Natural killer cell treated with Interleukin-12 subunit alpha and Interleukin-12 subunit beta and Interleukin-15 and Interleukin-18, amount 100 ng/mL, for 72 hours (primary cell): ENCODE measurements at regions not wholly inside any gene's neighbourhood (a gene's known extent, or its start where the extent isn't known, plus 50 kb on each side); places are given as distances from the start of the nearest gene placed in this dataset.
"Not testable (repeated sequence)": the region's sequence is repeated elsewhere in the genome, so short reads cannot be mapped to it uniquely, and the experiment has no call there.

Source experiments
- ATAC-seq, 2 donors: fragments of 150-1000 bp; cut with Tn5 transposase in 1 of 2; sonication (Bioruptor Pico), chemical (Tn5 transposase) in 1 of 2; 2 replicates each; pipeline ENCODE4 v1.10.0; 2021
- DNase-seq: peaks from one replicate; pipeline ENCODE4 v3.0.0; 2022; ENCODE audit warnings: low spot score
- H3K27ac Mint-ChIP-seq, 2 donors: 1 replicate in 1 of 2; 2 replicates in 1 of 2; pipeline ENCODE4 v1.8.0; 2022; ENCODE audit warnings: mixed read lengths in 2 of 2, mild to moderate bottlenecking in 1 of 2, moderate library complexity in 1 of 2
- H3K27me3 Mint-ChIP-seq, 2 donors: 1 replicate in 1 of 2; 2 replicates in 1 of 2; pipeline ENCODE4 v1.8.0; 2022; ENCODE audit warnings: mixed read lengths in 2 of 2
- H3K36me3 Mint-ChIP-seq: one replicate; pipeline ENCODE4 v1.8.0; 2022; ENCODE audit warnings: mixed read lengths
- H3K4me1 Mint-ChIP-seq, 2 donors: 1 replicate in 1 of 2; 2 replicates in 1 of 2; pipeline ENCODE4 v1.8.0; 2022; ENCODE audit warnings: low read depth in 2 of 2, mixed read lengths in 2 of 2, mild to moderate bottlenecking in 1 of 2
- H3K4me3 Mint-ChIP-seq: one replicate; pipeline ENCODE4 v1.8.0; 2022; ENCODE audit warnings: mixed read lengths
- H3K9me3 Mint-ChIP-seq: 2 replicates; pipeline ENCODE4 v1.8.0; 2022; ENCODE audit warnings: mixed read lengths

DNA sequence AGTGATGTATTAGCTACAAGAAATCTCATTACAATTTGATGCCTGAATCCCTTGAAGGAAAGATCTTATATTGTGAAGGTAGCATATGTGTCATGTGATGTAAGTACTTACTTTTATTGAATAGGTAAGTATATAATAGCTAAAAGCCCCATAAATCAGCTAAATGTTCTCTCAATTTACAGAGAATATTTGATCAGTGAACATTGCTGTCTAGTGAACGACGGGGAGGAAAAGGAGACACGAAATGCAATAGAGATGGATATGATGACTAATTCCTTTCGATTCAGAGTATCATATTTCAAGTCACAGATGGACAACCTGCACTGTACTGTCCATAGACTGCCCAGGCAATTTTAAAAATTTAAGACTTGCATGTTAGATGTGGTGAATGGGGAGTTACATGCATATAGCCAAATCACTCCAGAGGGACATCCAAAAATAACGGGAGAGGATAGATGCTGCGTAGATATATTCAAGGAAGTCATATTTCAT lies 462.1 kb upstream of the CDIN1 start:
- Mint-ChIP-seq H3K4me3 (no peak overlapping the region), H3K4me1 (no peaks in the 10 kb centered on the region), H3K9me3 (peaks cover 11% of the 10 kb centered on the region), H3K27me3 (no peaks in the 10 kb centered on the region), H3K27ac (no peak overlapping the region), H3K36me3 (no peaks in the 10 kb centered on the region)
- no peak for DNase-seq
- no peak for ATAC-seq

DNA sequence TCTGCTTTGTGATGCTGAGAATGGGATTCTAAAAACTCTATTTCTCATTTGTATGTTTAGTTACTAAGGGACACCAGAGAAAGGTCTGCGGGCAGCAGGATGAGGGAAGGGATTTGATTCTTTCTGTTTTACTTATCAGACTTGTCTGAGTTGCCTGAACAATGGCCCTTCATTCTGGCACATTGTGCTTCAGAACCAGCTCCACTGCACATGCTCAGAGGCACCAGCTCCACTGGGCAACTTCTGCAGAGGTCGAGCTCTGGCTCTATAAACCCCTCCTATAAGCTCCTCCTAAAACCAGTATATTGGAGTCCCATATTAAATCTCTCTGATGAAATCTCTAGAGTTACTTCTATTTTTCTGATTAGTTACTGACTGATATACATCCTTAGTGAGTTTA lies 453.2 kb upstream of the CDIN1 start:
- ATAC-seq (no peak), DNase-seq (no peak)
- peaks cover 10% of the 10 kb centered on the region for H3K9me3 Mint-ChIP-seq
- no peak overlapping the region for H3K27ac Mint-ChIP-seq
- H3K36me3 Mint-ChIP-seq, result no peaks in the 10 kb centered on the region
- no peak overlapping the region for H3K4me3 Mint-ChIP-seq
- H3K27me3 Mint-ChIP-seq, result no peaks in the 10 kb centered on the region
- H3K4me1 Mint-ChIP-seq, result no peaks in the 10 kb centered on the region

DNA sequence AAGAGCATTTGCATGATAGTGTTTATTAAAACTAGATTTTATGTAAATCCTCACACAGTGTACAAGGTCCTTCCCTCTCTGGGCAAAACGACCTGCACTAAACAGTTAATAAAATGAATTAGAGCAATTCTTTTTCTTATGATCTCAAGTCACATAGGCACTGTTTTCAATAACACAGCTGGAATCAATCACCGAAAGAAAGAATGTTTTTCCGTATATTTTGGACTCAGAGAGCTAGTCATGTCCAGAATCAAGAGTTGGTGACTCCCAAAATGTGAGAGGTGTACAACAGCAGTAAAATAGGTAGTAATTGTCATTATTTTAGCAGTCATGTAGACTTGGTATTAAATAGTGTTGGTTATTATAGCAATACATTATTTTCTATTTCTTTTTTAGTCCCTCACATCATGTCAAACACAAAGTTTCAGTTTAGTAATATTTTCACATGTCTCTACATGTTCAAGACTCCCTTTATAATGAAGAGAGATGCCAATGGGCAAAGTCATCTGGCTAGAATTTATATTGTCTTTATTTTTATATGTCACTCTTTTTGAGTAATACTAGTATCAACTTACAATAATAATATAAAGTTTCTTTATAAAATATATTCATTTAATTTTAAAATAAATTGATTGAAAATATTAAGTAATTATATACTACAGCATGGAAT lies 448.6 kb upstream of the CDIN1 start:
- Mint-ChIP-seq H3K36me3 (no peaks in the 10 kb centered on the region), H3K4me1 (no peaks in the 10 kb centered on the region), H3K9me3 (peaks cover 4% of the 10 kb centered on the region), H3K27me3 (no peaks in the 10 kb centered on the region), H3K27ac (no peak overlapping the region), H3K4me3 (no peak overlapping the region)
- DNase-seq (no peak), ATAC-seq (no peak)

DNA sequence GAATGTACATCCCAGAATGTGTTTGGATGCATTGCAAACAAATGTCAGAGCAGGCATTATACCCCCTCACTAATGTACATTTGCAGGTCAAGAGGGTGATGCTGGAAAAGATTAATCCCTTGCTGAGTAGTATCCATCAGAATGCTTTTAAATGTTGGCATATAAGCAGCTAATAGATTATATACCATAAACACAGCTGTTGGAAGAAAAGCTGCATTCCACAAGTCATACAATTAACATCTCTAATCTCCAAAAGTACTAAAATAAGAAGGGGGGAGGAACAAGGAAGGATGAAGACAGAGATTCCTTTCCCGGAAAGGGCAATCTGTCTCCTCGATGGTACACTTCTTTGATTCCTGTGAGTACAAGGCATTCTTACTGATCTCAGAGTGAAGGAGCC lies 445.7 kb upstream of the CDIN1 start:
- DNase-seq, result no peak
- no peak for ATAC-seq
- no peaks in the 10 kb centered on the region for H3K4me1 Mint-ChIP-seq
- H3K27ac Mint-ChIP-seq, result no peak overlapping the region
- H3K9me3 Mint-ChIP-seq, result peaks cover 7% of the 10 kb centered on the region
- H3K27me3 Mint-ChIP-seq, result no peaks in the 10 kb centered on the region
- H3K4me3 Mint-ChIP-seq, result no peak overlapping the region
- H3K36me3 Mint-ChIP-seq, result no peaks in the 10 kb centered on the region

DNA sequence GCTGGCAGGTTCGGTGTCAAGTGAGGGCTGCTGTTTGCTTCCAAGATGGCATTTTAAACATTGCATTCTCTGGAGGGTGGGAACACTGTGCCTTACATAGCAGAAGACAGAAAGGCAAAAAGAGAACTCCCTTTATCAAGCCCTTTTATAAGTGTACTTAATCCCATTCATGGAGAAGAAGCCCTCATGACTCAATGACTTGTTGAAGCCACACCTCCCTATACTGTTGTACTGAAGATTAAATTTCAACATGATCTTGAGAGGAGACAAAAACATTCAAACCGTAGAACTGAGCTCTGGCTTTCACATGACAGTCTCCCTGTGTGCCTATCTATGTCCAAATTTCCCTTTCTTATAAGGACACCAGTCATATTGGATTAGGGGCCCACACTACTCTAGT lies 443.4 kb upstream of the CDIN1 start:
- Mint-ChIP-seq H3K4me3 (no peak overlapping the region), H3K36me3 (no peaks in the 10 kb centered on the region), H3K4me1 (no peaks in the 10 kb centered on the region), H3K27ac (no peak overlapping the region), H3K27me3 (no peaks in the 10 kb centered on the region), H3K9me3 (peaks cover 7% of the 10 kb centered on the region)
- DNase-seq (no peak), ATAC-seq (no peak)

DNA sequence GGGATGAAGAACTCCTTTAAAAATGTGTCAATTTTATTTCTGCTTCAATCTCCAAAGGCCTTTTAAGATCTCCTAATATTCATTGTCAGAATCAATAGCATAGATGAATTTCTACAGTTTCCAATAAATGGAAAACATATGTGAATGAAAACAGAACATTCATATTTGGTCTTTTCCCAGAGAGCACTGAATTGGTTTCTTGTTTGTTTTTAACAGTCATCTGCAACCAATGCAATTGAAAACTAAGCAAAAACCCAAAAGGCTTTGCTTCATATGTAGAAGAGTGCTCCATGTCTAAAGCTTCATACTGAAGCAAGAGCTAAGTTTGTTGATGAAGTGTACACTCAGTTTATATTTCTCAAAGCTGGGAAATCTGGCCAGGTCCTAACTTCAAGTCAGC lies 426.5 kb upstream of the CDIN1 start:
- DNase-seq, result no peak
- no peaks in the 10 kb centered on the region for H3K9me3 Mint-ChIP-seq
- no peak overlapping the region for H3K4me3 Mint-ChIP-seq
- peaks cover 9% of the 10 kb centered on the region for H3K36me3 Mint-ChIP-seq
- no peaks in the 10 kb centered on the region for H3K27me3 Mint-ChIP-seq
- no peak overlapping the region for H3K27ac Mint-ChIP-seq
- no peaks in the 10 kb centered on the region for H3K4me1 Mint-ChIP-seq
- no peak for ATAC-seq

DNA sequence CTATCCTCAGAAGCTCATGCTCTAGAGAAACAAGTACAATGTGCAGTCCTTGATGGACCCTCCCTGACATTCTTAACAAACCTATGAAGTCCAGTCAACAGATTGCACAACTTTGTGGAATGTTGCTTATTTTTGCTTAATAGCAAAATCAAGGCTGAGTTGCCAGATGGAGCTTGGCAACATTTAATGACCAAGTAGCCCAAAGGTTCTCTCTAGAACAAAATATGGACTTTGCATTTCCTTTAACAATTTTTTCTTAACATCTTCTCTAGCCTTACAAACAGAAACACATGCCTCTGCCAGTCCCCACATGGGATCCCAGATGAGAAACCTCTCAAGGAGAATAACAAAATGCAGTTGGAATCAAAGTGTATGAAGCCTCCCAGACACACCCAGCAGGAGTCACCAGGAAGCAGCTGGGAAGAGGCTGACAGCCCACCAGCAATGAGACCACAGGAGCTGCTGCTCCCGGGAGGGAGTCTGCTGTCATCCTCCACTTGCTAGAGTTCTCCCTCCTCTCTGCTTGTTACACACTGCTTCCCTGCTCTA lies 422.5 kb upstream of the CDIN1 start:
- H3K27me3 Mint-ChIP-seq, result no peaks in the 10 kb centered on the region
- no peak for ATAC-seq
- H3K9me3 Mint-ChIP-seq, result peaks cover 16% of the 10 kb centered on the region
- no peak overlapping the region for H3K4me3 Mint-ChIP-seq
- no peaks in the 10 kb centered on the region for H3K36me3 Mint-ChIP-seq
- H3K4me1 Mint-ChIP-seq, result no peaks in the 10 kb centered on the region
- no peak overlapping the region for H3K27ac Mint-ChIP-seq
- no peak for DNase-seq

DNA sequence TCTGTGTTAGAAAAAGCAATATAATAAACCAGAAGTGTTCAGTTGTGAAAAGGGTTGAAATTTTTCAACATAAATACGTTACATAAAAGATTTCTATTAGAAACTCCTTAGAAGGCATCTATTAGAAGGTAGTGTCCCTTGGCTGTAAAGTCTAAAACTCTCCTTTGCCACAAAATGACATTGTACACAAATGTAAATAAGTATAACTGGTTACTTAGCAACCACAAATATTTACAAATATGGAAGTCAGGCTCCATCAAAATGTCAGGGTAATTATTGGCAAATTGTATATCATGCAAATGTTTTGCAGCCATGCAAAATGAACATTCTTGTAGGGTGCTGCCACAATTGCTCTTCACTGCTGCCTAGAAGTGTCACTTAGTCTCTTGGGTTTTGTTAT lies 419.1 kb upstream of the CDIN1 start:
- peaks cover 19% of the 10 kb centered on the region for H3K9me3 Mint-ChIP-seq
- DNase-seq (no peak), ATAC-seq (no peak)
- no peak overlapping the region for H3K27ac Mint-ChIP-seq
- H3K4me3 Mint-ChIP-seq, result no peak overlapping the region
- peaks cover 5% of the 10 kb centered on the region for H3K36me3 Mint-ChIP-seq
- no peaks in the 10 kb centered on the region for H3K27me3 Mint-ChIP-seq
- H3K4me1 Mint-ChIP-seq, result no peaks in the 10 kb centered on the region

DNA sequence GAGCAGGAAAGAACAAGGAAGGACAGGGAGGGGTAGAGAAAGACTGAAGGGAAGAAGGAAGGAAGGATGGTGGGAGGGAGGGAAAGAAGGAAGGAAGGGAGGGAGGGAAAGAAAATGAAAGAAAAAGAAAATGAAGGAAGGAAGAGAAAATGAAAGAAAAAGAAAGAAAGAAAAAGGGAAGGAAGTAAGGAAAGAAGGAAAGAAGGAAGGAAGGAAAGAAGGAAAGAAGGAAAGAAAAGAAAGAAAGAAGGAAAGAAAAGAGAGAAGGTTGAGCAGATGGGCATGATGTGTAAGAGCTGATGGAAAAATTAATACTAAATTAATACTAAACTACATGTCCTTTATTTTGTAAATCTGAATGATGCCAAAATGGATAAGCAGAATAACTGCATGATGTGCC lies 418.3 kb upstream of the CDIN1 start:
- Mint-ChIP-seq H3K27ac (no peak overlapping the region), H3K9me3 (peaks cover 19% of the 10 kb centered on the region), H3K4me3 (no peak overlapping the region), H3K27me3 (no peaks in the 10 kb centered on the region), H3K36me3 (peaks cover 5% of the 10 kb centered on the region), H3K4me1 (no peaks in the 10 kb centered on the region)
- no peak for DNase-seq
- no peak for ATAC-seq

DNA sequence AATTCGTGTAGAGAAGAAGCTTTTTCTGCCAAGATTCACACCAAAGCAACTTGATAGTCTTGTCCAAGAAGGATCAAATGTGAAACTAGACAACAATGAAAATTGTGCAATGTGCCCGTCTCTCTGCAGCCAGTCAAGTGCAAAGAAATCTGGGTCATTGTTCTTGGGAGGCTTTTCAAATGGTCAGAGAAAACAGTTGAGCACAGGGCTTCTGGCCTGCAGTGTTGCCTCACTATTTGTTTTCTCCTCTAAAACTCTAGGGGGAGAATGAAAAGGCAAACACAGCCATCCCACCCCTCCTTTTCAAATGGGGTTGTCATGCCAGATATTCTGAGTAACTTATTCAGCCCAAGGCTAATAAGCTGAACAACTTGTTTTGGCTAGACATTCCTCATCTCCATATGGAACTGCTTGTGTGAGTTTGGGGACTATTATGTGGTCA lies 417.6 kb upstream of the CDIN1 start:
- no peaks in the 10 kb centered on the region for H3K4me1 Mint-ChIP-seq
- peaks cover 19% of the 10 kb centered on the region for H3K9me3 Mint-ChIP-seq
- H3K4me3 Mint-ChIP-seq, result no peak overlapping the region
- ATAC-seq, result no peak
- DNase-seq, result no peak
- H3K27ac Mint-ChIP-seq, result no peak overlapping the region
- no peaks in the 10 kb centered on the region for H3K27me3 Mint-ChIP-seq
- peaks cover 5% of the 10 kb centered on the region for H3K36me3 Mint-ChIP-seq

DNA sequence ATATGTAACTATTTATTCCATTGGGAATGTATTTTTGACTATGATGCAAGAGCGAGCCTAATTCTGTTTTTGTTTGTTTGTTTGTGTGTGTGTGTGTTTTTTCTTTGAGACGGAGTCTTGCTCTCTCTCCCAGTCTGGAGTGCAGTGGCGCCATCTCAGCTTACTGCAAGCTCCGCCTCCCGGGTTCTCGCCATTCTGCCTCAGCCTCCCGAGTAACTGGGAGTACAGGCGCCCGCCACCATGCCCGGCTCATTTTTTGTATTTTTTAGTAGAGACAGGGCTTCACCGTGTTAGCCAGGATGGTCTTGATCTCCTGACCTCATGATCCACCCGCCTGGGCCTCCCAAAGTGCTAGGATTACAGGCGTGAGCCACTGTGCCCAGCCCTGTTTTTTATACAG lies 415.4 kb upstream of the CDIN1 start:
- H3K9me3 Mint-ChIP-seq, result peaks cover 15% of the 10 kb centered on the region
- H3K36me3 Mint-ChIP-seq, H3K27ac Mint-ChIP-seq, H3K4me1 Mint-ChIP-seq, ATAC-seq, DNase-seq, H3K27me3 Mint-ChIP-seq, H3K4me3 Mint-ChIP-seq: not testable (repeated sequence)

DNA sequence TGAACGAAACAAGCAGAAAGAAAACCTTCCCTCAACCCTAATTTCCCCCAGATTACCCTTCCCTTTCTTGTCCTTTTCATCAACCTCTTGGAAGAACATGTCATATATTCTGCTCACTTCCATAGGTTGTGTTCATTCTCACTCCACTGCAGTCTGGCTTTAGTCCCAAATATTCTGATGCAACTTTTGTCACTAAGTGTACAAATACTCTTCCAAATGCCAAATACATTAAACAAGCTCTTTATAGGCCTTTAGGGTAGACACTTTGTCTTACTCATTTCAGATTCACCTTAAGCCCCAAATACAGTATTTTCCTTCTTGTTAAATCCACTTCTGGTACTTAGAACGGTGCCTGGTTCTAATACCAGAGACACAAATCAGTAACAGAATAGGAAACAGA lies 406.5 kb upstream of the CDIN1 start:
- Mint-ChIP-seq H3K36me3 (no peaks in the 10 kb centered on the region), H3K4me1 (no peaks in the 10 kb centered on the region), H3K4me3 (no peak overlapping the region), H3K9me3 (peaks cover 7% of the 10 kb centered on the region), H3K27me3 (no peaks in the 10 kb centered on the region), H3K27ac (no peak overlapping the region)
- no peak for ATAC-seq
- no peak for DNase-seq

DNA sequence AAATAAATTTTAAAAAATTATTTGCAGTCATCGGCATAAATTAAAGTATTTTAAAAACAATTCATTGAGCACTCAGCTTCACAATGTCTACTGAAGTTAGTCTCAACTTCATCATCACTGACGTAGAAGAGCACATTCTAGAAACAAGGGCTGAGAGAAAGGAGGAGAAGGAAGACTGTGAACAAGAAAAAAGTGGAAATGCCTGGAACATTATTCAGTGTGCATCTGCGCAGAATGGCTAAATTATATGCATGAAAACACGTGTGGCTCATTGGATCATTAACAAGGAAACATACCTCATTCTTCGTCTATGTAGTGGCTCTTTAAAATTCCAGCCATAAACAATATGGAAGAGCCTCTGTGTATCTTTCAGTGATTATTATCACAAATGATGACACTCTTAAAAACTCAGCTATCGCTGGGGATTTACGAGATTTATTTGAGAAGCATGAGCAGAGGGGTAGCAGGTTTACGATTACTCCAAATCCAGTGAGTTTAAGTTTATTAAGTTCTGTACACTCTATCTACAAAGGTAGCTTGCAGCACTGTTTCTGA lies 404.2 kb upstream of the CDIN1 start:
- Mint-ChIP-seq H3K9me3 (peaks cover 8% of the 10 kb centered on the region), H3K27me3 (no peaks in the 10 kb centered on the region), H3K27ac (no peak overlapping the region), H3K4me1 (no peaks in the 10 kb centered on the region), H3K36me3 (no peaks in the 10 kb centered on the region), H3K4me3 (no peak overlapping the region)
- DNase-seq, result no peak
- ATAC-seq, result no peak

DNA sequence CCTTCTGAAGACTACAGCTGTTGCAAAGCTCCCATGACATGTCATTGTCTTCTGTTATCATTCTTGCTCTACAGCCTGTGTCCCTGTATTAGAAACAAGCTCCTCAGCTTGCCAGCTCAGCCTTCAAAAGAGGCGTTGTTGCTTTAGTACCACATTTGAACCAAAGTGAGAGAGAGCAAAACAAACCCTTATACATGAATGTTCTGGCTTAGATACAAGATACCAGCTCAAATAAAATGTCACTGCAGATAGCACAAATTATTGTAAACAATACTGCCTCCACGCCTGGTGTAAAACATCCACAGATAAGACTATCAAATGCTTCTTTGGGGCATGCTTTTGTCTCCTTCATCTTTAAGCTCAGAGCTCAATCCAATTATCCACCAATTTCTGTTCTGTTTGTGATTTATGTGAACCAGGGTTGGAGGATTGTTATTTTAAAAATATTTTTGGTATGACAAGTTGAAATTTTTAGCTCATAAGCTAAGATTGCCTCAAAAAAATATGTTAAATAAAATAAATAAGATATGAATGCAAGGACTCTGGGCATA lies 403.6 kb upstream of the CDIN1 start:
- no peak for DNase-seq
- Mint-ChIP-seq H3K4me1 (no peaks in the 10 kb centered on the region), H3K9me3 (peaks cover 8% of the 10 kb centered on the region), H3K27me3 (no peaks in the 10 kb centered on the region), H3K27ac (no peak overlapping the region), H3K4me3 (no peak overlapping the region), H3K36me3 (no peaks in the 10 kb centered on the region)
- no peak for ATAC-seq
